GM12892 (cell line): ENCODE measurements at regions not wholly inside any gene's neighbourhood (a gene's known extent, or its start where the extent isn't known, plus 50 kb on each side); places are given as distances from the start of the nearest gene placed in this dataset.

Source experiments
- POLR2A ChIP-seq: IDR thresholded peaks from 2 replicates; pipeline ENCODE4 v1.6.1; 2011; ENCODE audit warnings: low read depth, low read length, control low read depth
- TAF1 ChIP-seq: IDR thresholded peaks from 2 replicates; pipeline ENCODE4 v1.6.1; 2011; ENCODE audit warnings: low read depth, mild to moderate bottlenecking, control low read depth, low read length, borderline replicate concordance

GRCh38 chr11:110011595-110011994, 81.6 kb upstream of the ZC3H12C start:
- TF ChIP-seq POLR2A, result no peak
- TF ChIP-seq TAF1, result no peak
